DND-41 (cell line): ENCODE measurements at regions not wholly inside any gene's neighbourhood (a gene's known extent, or its start where the extent isn't known, plus 50 kb on each side); places are given as distances from the start of the nearest gene placed in this dataset.

ENCODE experiments used
- ATAC-seq: fragments of 200-7000 bp; cut with Tn5 transposase; 3 replicates; pipeline ENCODE4 v1.9.1; 2021; ENCODE audit warnings: low read depth; ENCODE audit not compliant: insufficient read depth
- DNase-seq: peaks from one replicate; pipeline ENCODE4 v3.0.0-alpha.2; 2020
- H2AFZ ChIP-seq: 2 replicates; pipeline ENCODE4 v1.6.0; 2012; ENCODE audit warnings: low read depth, low read length
- H3K27ac ChIP-seq: 2 replicates; pipeline ENCODE4 v1.5.1; 2012; ENCODE audit warnings: low read length, inconsistent platforms
- H3K27me3 ChIP-seq: fragments of 200-600 bp; sonication (generic); 2 replicates; pipeline ENCODE4 v1.6.0; 2012; ENCODE audit warnings: low read length, mild to moderate bottlenecking, inconsistent platforms; ENCODE audit not compliant: insufficient read depth, poor library complexity
- H3K36me3 ChIP-seq: 2 replicates; pipeline ENCODE4 v1.5.1; 2012; ENCODE audit warnings: low read length, inconsistent platforms; ENCODE audit not compliant: insufficient read depth
- H3K4me1 ChIP-seq: 2 replicates; pipeline ENCODE4 v1.5.1; 2012; ENCODE audit warnings: mild to moderate bottlenecking, low read length; ENCODE audit not compliant: insufficient read depth
- H3K4me2 ChIP-seq: 2 replicates; pipeline ENCODE4 v1.6.0; 2012; ENCODE audit warnings: mild to moderate bottlenecking, moderate library complexity, low read length, inconsistent platforms; ENCODE audit not compliant: insufficient read depth
- H3K4me3 ChIP-seq, 2 experiments: fragments of 200-600 bp in 1 of 2; shearing (Covaris generic) in 1 of 2; 2 replicates each; pipeline ENCODE4 v1.5.1; 2012 to 2016; ENCODE audit warnings: inconsistent platforms in 2 of 2, low read length in 2 of 2, mild to moderate bottlenecking in 2 of 2, low read depth in 1 of 2, moderate library complexity in 1 of 2
- H3K79me2 ChIP-seq: 2 replicates; pipeline ENCODE4 v1.6.0; 2012; ENCODE audit warnings: low read length, inconsistent platforms; ENCODE audit not compliant: insufficient read depth
- H3K9ac ChIP-seq: 2 replicates; pipeline ENCODE4 v1.6.0; 2012; ENCODE audit warnings: low read depth, mild to moderate bottlenecking, inconsistent platforms, low read length, moderate library complexity
- H3K9me3 ChIP-seq: 2 replicates; pipeline ENCODE4 v1.5.1; 2012; ENCODE audit warnings: low read length, moderate library complexity, mild to moderate bottlenecking, inconsistent platforms; ENCODE audit not compliant: insufficient read depth, severe bottlenecking
- H4K20me1 ChIP-seq: 2 replicates; pipeline ENCODE4 v1.6.0; 2012; ENCODE audit warnings: low read length; ENCODE audit not compliant: insufficient read depth
- CTCF ChIP-seq: IDR thresholded peaks from 2 replicates; pipeline ENCODE4 v1.5.1; 2012; ENCODE audit warnings: borderline replicate concordance, low read length, moderate library complexity, mild to moderate bottlenecking; ENCODE audit not compliant: poor library complexity, severe bottlenecking; ENCODE audit errors: extremely low read depth
- EZH2 ChIP-seq: IDR thresholded peaks from 3 replicates; pipeline ENCODE4 v1.6.1; 2012; ENCODE audit warnings: borderline replicate concordance, low read depth, mild to moderate bottlenecking, moderate library complexity, low read length, inconsistent platforms; ENCODE audit not compliant: severe bottlenecking

- H3K4me3 ChIP-seq = no peak overlapping the region
- no peaks in the 10 kb centered on the region for H3K79me2 ChIP-seq
- no peak for TF ChIP-seq EZH2
- no peak for TF ChIP-seq CTCF
- no peaks in the 10 kb centered on the region for H3K9me3 ChIP-seq
- H3K36me3 ChIP-seq = no peaks in the 10 kb centered on the region
- H3K9ac ChIP-seq = no peak overlapping the region
- no peak overlapping the region for H3K4me2 ChIP-seq
- no peaks in the 10 kb centered on the region for H3K4me1 ChIP-seq
- no peak for ATAC-seq
- H2AFZ ChIP-seq = no peak overlapping the region
- no peak for DNase-seq
- no peak overlapping the region for H3K27ac ChIP-seq
- no peaks in the 10 kb centered on the region for H4K20me1 ChIP-seq
- no peaks in the 10 kb centered on the region for H3K27me3 ChIP-seq
Measured at GRCh38 chr9:119071636-119072035, 297.6 kb downstream of the BRINP1 start.

DNA sequence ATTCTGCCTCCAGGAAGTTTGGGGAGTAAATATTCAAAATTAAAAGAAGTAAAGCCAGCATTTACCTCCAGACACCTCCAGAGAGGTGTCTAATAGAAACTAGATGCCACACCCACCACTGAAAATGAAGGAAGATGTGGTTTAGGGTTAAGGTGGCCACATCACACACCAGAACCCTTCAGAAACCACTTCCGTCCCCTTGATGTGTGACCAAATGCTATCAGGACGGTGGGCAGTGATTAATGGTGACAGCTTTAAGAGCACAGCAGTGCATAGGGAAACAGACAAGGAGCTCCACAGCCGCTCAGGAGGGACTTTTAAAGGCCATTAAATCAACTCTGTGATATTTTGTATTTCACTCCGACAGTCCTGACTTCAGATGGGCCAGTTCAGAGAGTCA is 295.2 kb downstream of the BRINP1 start:
- TF ChIP-seq EZH2 = no peak
- no peak for TF ChIP-seq CTCF
- ATAC-seq = no peak
- Histone ChIP-seq H3K4me2 (no peak overlapping the region), H4K20me1 (no peaks in the 10 kb centered on the region), H3K27ac (no peak overlapping the region), H3K4me3 (no peak overlapping the region), H3K36me3 (no peaks in the 10 kb centered on the region), H3K4me1 (no peaks in the 10 kb centered on the region), H2AFZ (no peak overlapping the region), H3K9me3 (no peaks in the 10 kb centered on the region), H3K79me2 (no peaks in the 10 kb centered on the region), H3K9ac (no peak overlapping the region), H3K27me3 (no peaks in the 10 kb centered on the region)
- DNase-seq = peak; percentile 3

DNA sequence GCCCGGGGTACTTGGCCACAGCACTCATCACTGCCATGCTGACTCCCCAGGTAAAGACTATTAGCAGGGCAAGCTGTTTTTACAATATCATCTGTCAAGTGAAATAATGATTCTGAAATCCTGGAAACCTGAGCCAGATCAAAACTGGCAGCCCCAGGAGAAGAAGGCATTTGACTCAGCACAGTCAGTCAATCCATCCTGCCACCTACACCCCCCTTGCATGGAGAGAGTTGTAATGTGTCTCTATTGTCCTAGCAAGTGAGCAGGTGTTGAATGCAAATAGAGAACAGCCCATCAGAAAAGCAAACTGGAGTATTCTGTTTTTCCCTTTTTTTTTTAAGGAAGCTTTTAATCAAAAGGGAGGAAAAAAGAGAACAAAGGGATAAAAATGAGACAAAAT is 291.2 kb downstream of the BRINP1 start:
- ATAC-seq = no peak
- no peak for TF ChIP-seq EZH2
- no peak for TF ChIP-seq CTCF

GRCh38 chr9:119083673-119084072 is 285.6 kb downstream of the BRINP1 start:
- Histone ChIP-seq H3K9ac (no peak overlapping the region), H3K27ac (no peak overlapping the region), H3K36me3 (no peaks in the 10 kb centered on the region), H3K9me3 (no peaks in the 10 kb centered on the region), H2AFZ (no peak overlapping the region), H3K4me2 (no peak overlapping the region), H3K4me3 (no peak overlapping the region), H3K4me1 (no peaks in the 10 kb centered on the region), H3K27me3 (no peaks in the 10 kb centered on the region), H3K79me2 (no peaks in the 10 kb centered on the region), H4K20me1 (no peaks in the 10 kb centered on the region)
- DNase-seq = no peak
- TF ChIP-seq CTCF (no peak), EZH2 (no peak)
- ATAC-seq = no peak

More for the DNA sequence above, 291.2 kb downstream of the BRINP1 start:
- Histone ChIP-seq H3K27ac (no peak overlapping the region), H3K4me1 (no peaks in the 10 kb centered on the region), H2AFZ (no peak overlapping the region), H3K27me3 (no peaks in the 10 kb centered on the region), H3K4me3 (no peak overlapping the region), H3K36me3 (no peaks in the 10 kb centered on the region), H3K79me2 (no peaks in the 10 kb centered on the region), H3K9me3 (no peaks in the 10 kb centered on the region), H3K9ac (no peak overlapping the region), H4K20me1 (no peaks in the 10 kb centered on the region), H3K4me2 (no peak overlapping the region)
- DNase-seq = no peak
